Erythroblast (primary cell): ENCODE measurements at regions not wholly inside any gene's neighbourhood (a gene's known extent, or its start where the extent isn't known, plus 50 kb on each side); places are given as distances from the start of the nearest gene placed in this dataset.

Experiments used
- GATA1 ChIP-seq: IDR thresholded peaks from 2 replicates; pipeline ENCODE4 v1.6.1; 2011; ENCODE audit warnings: low read depth, mild to moderate bottlenecking, control low read depth, low read length, moderate library complexity
- POLR2A ChIP-seq: IDR thresholded peaks from 2 replicates; pipeline ENCODE4 v1.6.1; 2011; ENCODE audit warnings: mild to moderate bottlenecking, low read length

DNA sequence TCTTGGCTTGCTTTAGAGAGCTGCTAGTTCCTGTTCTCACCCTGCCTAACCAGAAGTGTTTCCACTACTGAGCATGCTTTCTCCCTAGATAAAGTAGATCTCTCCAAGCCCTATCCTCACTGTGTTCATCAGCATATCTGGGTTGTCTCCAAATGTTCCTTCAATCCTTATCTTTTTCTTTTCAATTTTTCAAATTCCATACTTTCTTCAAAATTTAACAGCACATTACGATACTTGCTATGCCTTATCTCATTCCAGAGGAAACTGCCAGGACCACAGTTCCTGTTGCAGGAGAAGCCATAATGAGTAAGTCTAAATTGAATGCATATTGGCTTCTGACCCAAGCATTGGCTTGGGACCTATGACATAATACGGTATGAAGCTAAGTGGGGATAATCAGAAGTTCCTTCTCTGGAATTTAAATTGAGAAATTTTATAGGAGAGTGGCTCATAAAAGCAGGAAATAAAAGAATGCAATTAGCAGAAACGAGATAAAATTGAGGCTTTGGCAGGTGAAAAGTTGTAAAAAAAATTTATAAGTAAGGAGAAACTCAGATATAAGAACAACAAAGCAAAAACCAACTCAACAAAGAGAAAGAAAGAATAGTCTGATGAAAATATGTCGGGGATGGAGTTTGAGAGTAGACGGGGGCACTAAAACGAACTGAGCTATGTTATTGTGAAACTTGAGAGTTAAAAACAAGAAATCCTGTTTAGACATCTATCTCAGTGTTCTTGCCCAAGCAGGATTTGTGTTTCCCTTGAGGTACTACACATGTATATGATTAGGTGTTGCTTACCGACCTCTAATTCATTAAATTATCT, 631.7 kb upstream of the CCDC54 start:
- TF ChIP-seq POLR2A, result no peak
- no peak for TF ChIP-seq GATA1
